Renal cortical epithelial cell (primary cell): ENCODE measurements at regions not wholly inside any gene's neighbourhood (a gene's known extent, or its start where the extent isn't known, plus 50 kb on each side); places are given as distances from the start of the nearest gene placed in this dataset.
"Not testable (repeated sequence)": the region's sequence is repeated elsewhere in the genome, so short reads cannot be mapped to it uniquely, and the experiment has no call there.

Experiments
- DNase-seq: peaks from one replicate; pipeline ENCODE4 v3.0.0-alpha.2; 2011; ENCODE audit warnings: low read depth

DNA sequence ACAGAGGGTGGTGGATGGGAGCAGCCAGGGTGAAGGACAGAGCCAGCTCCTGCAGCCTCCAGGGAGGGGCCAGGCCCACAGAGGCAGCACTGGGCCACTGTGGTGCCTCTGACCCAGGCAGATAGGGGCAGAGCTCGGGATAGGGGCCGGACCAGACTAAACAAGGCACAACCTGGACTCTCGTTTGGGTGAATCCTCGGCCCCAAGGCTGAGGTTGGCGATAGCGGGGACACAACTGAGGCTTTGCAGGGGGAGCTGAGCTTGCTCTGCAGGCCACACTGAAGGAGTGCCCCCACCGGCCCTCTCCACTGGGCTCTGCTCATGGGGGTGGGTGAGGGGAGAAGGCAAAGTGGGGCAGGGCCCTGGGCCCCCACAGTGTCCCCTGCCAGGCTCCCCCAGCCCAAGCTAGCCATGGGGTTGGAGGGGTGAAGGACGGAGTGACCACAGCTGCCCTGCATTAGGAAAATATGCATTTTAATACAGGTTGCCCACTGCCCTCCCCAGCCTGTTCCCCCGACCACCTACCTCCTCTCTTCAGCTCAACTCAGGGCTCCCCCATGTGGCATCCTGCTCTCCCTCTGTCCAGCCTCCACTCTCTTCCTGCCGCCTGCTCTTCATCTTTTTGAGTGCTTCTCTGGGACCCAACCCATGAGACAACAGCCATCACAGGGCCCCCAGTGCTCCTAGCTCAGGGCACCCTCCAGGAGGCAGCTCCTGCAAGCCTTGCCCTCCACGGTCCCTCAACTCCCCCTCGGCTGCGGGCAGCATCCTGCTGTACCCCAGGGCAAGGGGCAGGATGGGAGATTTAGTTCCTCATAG lies 152.8 kb downstream of the INHBB start:
- DNase-seq: no peak

- DNase-seq: peak; percentile 18
These were observed 154.0 kb downstream of the INHBB start for GRCh38 chr2:120499784-120500495.

DNA sequence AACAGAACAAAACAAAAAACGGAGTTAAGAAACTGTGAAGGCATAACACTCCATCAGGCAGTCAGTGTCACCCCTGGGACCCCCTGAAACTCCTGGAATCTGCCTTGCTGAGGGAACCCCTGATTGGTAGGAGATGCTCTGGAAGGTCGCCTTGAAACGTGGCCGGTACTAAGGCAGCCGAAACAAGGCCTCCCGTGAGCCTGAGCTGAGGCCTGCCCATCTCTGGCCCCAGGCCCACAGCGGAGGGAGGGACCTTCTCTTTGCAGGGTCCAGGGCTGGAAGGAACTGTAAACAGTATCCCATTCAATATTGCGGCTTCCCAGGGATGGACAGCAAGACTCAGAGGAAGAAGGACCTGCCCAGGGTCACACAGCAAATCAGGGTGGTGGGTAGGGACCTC lies 155.7 kb downstream of the INHBB start:
- DNase-seq: no peak

GRCh38 chr2:120502357-120502756 lies 156.4 kb downstream of the INHBB start:
- DNase-seq: no peak

DNA sequence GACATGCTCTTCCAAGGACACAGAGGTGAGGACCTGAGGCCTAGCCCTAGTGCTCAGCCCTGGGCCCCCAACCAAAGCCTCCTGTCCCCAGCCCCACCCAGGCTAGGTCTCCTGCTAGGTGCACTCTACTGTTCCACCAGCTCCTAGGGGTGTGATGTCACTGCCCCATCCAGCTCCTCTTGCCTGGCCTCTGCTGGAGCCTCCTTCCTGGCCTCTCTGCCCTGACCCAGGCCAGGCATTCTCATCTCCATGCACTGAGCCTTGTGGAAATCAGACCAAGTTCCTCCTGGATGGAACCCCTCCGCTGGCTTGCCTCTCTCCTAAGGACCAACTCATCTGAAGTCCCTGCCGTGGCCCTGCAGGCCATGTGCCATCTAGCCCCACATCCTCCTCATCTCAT lies 156.8 kb downstream of the INHBB start:
- DNase-seq: no peak

- no peak for DNase-seq
These were observed 157.4 kb downstream of the INHBB start for GRCh38 chr2:120503206-120503792.

DNA sequence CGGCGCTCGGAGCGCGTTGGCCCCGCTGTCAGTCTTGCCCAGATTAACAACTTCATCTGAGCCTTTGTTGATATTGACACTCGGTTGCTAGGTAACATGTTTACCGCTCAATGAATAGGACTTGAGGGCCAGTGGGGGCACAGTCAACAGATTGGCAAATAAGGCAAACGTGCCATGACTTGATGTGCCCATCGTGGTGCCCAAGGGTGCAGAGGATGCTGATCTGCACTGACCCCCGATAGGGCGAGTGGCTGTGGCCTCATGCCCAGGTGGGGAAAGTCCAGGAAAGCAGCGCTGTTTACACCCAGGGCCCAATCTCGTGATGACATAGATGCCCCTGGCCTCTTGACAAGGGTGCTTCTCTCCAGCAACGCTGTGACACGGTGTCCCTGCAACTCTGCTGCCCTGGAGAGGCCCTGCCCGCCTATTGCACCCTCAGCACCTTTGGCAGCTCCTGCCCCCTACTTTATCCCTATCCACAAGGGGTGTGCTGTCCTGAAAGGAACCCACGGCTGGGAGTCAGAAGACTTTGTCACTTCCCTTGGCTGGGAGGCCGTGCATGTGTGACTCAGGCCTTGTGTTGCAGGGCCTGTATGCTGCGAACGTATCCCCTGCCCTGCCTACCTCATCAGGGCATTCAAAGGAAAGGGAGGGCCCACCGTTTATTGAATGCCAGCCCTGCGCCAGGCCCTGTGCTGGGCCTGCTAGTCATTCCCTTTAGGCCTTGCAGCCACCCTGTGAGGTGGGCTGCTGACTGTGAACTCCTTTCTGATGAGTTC lies 158.0 kb downstream of the INHBB start:
- no peak for DNase-seq

GRCh38 chr2:120504936-120505705 lies 159.2 kb downstream of the INHBB start:
- no peak for DNase-seq

DNA sequence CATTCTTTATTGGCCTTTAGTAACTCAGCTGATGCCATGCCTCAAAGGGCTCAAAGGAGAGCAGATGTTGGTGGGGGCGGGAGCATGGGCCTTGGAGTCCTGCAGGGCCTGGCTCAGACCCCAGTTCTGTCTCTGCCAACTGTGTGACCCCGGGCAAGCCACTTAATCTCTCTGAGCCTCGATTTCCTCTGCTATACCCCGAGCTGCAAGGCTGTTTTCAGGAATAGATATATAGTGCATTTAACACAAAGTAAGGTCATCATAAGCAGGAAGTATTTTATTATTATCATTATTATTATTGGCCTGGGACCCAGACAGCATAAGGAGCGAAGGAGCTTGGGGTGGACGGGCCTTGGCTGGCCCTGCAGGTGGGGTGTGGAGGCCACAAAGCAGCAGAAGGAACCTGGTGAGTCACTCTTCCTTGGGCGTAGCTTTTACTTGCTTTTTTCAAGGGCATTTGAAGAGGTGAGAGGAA lies 162.7 kb downstream of the INHBB start:
- DNase-seq: peak; percentile 18

GRCh38 chr2:120509213-120509815 lies 163.4 kb downstream of the INHBB start:
- DNase-seq: no peak

GRCh38 chr2:120509991-120510735 lies 164.2 kb downstream of the INHBB start:
- no peak for DNase-seq

GRCh38 chr2:120510751-120511395 lies 164.9 kb downstream of the INHBB start:
- no peak for DNase-seq

GRCh38 chr2:120511536-120511935 lies 165.6 kb downstream of the INHBB start:
- DNase-seq: no peak

DNA sequence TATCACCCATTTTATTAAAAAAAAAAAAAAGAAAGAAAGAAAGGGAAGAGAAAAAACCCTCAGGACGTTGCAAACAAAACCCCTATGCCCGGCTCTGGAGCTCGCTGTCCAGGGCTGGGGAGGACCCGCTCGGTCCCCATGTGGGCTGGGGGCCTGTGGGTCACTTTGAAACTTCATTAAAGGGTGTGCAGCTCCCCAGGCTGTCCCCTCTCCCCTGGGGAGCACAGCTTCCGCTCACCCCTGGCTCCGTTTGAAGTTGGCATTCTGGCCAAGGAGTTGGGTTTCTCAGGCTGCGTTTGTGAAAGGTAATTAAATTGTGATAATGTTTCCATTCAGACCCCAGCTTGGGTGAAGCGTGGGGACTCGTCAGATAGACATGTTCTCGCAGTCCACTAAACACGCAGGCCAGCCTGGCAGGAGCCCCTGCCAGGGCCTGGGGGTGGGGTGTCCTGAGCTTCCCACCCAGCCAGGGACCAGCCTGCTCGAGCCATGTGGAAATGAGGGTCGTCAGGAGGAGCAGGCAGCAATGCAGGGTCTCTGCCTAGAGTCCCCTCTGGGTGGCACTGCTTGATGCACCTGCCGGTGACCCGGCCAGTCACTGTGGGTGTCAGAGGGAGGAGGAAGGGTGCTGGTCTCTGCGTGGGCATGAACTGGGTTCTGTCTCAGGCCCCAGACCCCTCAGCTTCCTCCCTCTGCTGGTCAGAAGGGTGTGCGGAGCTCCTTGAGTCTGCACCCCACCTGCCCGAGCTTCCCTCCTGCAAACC lies 166.2 kb downstream of the INHBB start:
- DNase-seq: no peak

DNA sequence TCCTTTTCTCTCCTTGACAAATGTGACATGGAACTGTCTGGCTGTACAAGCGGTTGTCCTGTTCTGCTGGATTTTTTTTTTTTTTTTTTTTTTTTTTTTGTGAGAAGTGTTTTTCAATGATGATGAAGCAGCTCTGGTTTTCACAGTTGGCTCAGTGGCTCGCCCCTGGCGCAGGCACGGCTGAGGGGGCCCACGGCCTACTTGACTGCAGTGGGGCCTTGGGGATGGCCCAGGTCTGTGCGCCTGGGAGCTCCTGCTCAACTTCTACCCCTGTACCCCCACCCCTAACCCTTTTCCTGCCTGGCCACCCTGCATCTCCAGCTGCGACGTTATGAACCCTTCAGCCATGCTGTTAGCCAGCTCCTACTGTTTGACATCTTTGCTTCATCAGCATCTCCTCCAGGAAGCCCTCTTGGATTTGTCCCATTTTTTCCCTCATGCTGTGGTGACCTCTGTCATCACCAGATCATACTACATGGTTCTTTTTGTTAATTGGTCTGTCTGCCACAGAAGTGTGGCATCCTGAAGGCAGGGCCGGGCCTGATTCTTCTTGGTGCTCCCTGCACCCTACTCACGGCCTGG lies 167.9 kb downstream of the INHBB start:
- no peak for DNase-seq

- no peak for DNase-seq
These were observed 168.6 kb downstream of the INHBB start for GRCh38 chr2:120514521-120514920.

DNA sequence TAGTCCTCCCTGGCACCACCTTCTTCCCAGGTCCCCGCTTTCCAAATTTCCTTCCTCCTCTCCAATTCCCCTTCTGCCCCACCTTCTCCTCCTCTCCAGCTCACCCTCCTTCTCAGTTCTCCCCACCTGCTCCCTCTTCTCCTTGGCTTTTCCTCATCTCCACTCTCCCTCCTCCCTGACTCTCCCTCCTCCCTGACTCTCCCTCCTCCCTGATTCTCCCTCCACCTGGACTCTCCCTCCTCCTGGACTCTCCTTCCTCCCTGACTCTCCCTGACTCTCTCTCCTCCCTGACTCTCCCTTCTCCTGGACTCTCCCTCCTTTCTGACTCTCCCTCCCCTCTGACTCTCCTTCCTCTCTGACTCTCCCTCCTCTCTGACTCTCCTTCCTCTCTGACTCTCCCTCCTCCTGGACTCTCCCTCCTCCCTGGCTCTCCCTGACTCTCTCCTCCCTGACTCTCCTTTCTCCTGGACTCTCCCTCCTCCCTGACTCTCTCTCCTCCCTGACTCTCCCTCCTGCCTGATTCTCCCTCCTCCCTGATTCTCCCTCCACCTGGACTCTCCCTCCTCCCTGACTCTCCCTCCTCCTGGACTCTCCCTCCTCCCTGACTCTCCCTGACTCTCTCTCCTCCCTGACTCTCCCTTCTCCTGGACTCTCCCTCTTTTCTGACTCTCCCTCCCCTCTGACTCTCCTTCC lies 169.3 kb downstream of the INHBB start:
- DNase-seq: not testable (repeated sequence)
